GM21390 (cell line): ENCODE measurements at regions not wholly inside any gene's neighbourhood (a gene's known extent, or its start where the extent isn't known, plus 50 kb on each side); places are given as distances from the start of the nearest gene placed in this dataset.

Source experiments
- ATAC-seq: cut with Tn5 transposase; IDR thresholded peaks from one replicate; pipeline ENCODE4 v1.9.1; 2021; ENCODE audit not compliant: unreplicated experiment

DNA sequence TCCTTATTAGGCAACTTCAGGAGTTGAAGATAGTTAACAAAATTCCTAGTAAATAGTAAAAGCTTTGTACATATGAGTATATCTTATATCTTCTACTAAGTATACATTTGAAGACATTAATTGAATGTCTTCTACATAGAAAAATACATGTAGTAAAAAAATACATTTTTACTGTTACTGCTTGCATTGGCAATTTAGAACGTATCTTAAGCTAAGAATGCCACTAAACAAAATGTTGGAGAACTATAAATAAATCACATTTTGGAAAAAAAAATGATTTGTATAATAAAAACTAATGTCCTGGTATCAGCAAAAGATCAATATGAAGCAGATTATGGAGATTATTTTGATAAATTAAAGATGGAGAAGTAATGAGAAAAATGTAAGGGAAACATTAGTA is 434.2 kb upstream of the SLC8A1 start:
- no peak for ATAC-seq

GRCh38 chr2:40886655-40887054 is 434.8 kb upstream of the SLC8A1 start:
- no peak for ATAC-seq

- no peak for ATAC-seq
Observed at GRCh38 chr2:40896358-40896757, 444.5 kb upstream of the SLC8A1 start.

GRCh38 chr2:40914666-40915065 is 462.8 kb upstream of the SLC8A1 start:
- no peak for ATAC-seq

- no peak for ATAC-seq
Observed at GRCh38 chr2:40915651-40916050, 463.8 kb upstream of the SLC8A1 start.

- no peak for ATAC-seq
Observed at GRCh38 chr2:40935349-40935748, 483.5 kb upstream of the SLC8A1 start.

DNA sequence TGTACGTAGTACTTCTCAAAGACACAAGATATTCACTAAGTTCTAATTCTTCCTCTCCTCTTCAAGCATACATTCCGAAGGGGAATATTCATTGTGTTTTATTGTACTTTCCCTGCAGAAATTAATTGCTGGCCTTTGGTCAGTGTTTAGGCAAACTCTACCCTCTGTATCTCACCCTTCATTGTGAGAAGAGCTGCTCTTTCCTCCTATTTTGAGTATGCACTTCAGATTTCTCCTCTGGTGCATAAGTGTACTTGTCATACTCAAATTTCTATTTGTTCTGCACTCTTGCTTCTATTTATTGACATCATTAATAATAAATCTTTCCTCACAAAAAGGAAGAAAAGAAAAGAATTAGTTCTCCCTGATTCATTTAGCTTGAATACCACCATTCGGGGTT is 485.4 kb upstream of the SLC8A1 start:
- ATAC-seq: no peak

DNA sequence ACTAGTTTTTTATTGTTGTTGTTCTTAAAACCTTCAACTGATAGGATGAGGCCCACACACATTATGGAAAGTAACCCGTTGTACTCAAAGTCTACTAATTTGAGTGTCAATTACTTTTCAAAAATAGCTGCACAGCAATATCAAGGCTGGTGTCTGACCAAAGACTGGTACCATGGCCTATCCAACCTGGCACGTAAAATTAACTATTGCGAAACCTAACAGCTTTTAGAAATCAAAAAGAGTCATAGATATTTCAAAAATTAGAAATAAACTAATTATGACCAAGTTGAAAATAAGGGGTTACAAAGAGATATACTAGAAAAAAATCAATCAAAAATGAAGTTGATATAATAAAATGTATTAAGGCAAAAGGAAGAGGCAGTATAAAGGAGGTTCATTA is 501.5 kb upstream of the SLC8A1 start:
- ATAC-seq: no peak

DNA sequence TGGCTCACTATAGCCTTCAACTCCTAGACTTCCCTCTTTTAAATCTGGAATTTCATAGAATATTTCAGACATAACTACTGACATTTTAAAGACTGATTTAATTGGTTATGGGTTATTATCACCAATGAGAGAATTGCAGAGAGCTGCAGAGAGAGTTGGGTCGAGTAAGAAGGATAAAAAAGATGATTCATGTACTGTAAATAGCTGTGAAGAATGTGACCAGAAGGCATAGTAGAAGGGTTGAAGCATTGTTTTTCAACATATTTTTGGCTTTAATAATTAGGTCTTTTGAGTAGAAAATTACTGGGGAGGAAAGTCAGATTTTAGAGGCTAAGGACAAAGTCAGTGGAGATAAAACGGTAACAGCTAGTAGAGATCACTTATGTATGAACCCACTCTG is 503.2 kb upstream of the SLC8A1 start:
- ATAC-seq: no peak

DNA sequence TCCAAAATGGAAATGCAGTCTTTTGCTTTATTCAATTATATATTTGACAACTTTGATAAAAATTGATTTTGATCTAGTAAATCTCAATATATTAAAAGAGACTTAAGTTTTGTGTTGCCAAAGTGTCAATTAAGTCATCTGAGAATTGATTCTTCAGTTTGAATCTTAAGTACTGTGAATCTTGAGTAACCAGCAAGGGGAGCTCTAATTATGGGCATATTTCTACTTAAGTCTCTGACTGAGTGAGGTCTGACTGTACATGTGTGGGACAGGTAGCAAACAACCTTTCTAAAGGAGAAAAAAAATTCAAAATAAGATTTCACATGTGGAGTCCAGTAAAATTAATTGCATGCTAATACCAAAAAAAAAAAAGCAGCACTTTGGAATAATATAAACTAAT is 503.7 kb upstream of the SLC8A1 start:
- ATAC-seq: no peak

DNA sequence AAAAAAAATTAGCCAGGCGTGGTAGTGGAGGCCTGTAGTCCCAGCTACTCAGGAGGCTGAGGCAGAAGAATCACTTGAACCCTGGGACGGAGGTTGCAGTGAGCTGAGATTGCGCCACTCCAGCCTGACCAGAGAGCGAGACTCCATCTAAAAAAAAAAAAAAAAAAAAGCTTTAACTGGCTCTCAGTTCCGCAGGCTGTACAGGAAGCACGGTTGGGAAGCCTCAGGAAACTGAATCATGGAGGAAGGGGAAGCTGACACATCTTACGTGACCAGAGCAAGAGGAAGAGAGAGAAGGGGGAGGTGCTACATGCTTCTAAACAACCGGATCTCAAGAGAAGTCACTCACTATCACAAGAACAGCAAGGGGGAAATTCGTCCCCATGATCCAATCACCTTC is 505.6 kb upstream of the SLC8A1 start:
- ATAC-seq: no peak

- ATAC-seq: no peak
Observed at GRCh38 chr2:40962026-40962425, 510.1 kb upstream of the SLC8A1 start.

- no peak for ATAC-seq
Observed at GRCh38 chr2:40964509-40965250, 512.8 kb upstream of the SLC8A1 start.

- no peak for ATAC-seq
Observed at GRCh38 chr2:40967451-40967850, 515.6 kb upstream of the SLC8A1 start.

DNA sequence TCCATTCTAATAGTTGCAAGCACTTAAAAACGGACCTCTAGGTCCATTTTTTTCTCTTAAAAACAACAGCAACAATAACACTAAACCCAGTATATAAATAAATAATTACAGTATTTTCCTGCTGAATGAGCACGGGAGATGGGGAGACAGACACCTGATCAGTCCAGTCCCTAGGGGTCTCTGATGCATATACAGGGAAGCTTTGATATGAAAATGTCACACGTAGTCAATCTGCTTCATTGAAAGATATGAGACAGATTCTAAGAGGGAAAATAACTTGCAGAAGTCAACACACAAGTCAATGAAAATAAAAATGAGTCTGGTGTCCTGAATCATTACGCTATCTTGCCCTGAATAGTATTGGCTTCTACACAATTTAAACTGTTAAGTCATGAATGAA is 523.3 kb upstream of the SLC8A1 start:
- no peak for ATAC-seq

DNA sequence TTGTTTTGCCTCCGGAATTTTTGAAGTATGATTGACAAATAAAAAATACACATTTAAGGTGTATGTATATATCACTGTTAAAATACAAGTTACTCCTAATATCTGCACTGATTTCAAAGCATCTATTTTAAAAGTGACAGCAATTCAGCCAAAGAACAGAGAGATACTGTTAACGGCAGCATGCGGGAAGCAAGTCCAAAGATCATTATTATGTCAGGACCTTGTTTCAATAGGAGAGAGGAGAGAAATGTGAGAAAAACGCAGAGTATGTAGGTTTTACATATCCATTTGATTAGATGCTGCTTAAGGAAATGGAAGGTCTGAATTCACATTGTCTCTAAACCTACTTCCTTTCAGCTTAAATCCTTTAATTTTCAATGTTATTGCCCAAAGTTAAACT is 545.5 kb upstream of the SLC8A1 start:
- ATAC-seq: no peak

- no peak for ATAC-seq
Observed at GRCh38 chr2:41000374-41000773, 548.5 kb upstream of the SLC8A1 start.

DNA sequence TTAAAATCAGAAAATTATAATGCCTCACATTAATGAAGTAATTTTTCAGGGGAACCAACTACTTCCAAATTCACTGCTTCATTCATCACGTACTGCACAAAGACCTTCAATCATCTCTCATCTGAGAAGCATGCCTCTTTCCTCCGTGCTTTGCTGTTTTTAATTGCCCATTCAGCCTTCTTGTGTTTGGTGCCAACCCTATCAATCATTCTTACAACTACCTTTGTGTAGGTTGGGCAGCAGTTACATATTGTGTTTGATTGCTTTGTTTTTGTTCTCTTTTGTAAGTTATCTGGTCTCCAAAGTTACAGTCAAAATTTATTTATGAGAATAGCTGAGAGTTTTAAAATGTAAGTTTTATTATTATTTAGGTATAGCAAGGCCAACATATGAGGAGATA is 549.0 kb upstream of the SLC8A1 start:
- no peak for ATAC-seq

DNA sequence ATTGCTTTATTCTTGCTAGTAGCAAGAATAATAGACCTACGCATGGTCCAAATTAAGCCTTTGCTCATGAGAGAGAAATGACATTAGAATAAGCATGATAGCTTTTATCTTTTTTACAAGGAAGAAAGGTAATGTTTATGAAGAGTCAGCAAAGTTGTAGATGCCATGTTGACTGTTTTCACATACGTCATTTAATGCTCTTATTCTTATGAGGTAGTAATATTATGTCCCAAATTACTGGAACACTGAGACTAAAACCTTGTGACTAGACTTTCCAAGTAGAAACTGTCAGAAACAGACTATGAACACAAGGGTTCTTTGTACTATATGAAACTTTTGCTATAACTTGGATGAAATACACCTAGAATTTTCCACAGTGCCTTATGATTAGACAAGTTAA is 552.8 kb upstream of the SLC8A1 start:
- ATAC-seq: no peak

DNA sequence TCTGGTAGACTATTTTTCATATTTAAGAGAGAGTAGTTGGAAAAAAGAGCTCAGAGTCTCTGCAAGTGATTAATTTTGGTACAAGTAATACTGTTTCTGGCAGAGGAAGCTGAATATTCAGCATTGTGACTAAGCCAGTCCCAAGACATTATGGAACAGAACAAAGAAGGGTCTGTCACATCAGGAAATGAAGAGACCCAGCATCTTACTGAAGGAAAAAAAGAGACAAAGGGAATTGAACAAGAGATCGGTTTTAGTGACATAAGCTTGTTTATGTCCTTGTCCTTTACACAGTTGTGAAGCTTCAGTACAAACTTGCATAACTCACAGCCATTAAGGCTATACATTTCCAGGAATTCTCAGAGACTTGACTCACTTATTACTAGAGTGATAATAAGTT is 568.5 kb upstream of the SLC8A1 start:
- no peak for ATAC-seq

DNA sequence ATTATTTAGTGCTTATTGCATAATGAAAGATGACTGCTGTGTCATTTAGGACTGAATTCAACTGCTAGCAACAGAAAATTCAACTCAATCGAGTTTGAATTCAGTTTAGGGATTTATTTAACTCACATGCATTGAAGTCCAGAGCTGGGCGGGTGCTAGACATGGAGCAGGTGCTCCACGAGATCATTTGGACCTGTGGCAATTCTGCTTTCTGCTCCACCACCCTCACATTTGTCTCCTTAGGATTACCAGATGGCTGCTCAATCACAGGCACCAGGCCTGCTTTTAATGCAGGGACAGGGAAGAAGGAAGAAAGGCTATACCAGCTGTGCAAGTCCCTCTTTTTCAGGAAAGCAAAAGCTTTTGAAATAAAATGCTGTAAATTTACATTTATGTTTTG is 572.9 kb upstream of the SLC8A1 start:
- no peak for ATAC-seq

DNA sequence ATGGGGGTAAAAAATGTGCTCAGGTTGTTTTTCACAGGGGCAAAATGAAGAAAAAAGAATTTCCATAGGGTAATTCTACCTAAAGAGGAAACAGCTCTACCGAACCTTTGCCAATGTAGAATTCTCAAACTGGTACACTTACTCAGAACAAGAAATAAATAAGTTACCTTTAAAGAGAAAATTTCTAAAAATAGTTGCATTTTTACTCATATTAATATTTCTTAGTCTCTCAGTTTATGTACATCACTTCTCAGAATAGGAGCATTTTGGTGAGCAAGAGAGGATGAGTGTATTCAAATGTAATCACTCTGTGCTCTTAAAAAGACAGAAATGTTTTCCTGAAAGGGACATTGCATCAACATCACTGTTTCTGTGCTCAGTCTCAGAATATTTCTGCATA is 574.7 kb upstream of the SLC8A1 start:
- ATAC-seq: peak; percentile 73

DNA sequence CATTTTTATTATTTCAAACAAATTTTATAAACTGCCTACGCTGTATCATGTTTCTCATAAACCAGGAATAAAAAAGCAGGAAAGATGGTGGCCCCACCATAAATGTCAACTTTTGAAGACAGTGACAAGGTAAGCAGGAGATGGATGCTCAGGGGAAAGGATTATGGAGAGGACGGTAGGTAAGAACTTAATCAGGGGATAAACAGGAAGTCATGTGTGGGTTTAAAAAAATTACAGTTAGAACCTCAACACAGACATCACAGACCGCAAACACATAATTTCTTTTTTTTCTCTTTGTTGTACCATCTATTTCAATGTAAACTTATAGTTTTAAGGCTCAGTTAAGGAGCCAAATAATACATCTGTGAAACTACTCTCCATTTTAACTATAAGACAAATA is 575.2 kb upstream of the SLC8A1 start:
- ATAC-seq: no peak
